NCI-H2107 treated with DMSO at 0.1 percent for 48 hours (cell line): ENCODE measurements at regions not wholly inside any gene's neighbourhood (a gene's known extent, or its start where the extent isn't known, plus 50 kb on each side); places are given as distances from the start of the nearest gene placed in this dataset.

Experiments used
- DNase-seq: peaks from one replicate; lab custom pipeline; 2025; ENCODE audit not compliant: unreplicated experiment; lab: John Stamatoyannopoulos, UW

DNA sequence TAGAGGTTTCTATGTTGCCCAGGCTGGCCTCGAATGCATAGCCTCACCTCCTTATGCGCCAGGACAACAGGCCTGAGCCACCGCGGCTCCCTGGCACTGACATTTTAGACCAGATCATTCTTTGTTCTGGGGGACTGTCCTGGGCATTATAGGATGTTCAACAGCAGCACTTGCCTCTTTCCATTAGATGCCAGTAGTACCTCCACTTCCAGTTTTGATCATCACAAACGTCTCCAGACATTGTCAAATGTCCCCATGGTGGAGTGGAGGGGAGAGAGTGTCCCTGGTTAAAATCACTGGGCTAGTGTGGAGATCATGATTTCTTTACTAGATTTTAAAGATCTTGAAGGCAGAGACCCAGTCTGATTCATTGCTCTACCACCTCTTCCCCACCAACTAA is 125.2 kb upstream of the MKLN1 start:
- DNase-seq = no peak

DNA sequence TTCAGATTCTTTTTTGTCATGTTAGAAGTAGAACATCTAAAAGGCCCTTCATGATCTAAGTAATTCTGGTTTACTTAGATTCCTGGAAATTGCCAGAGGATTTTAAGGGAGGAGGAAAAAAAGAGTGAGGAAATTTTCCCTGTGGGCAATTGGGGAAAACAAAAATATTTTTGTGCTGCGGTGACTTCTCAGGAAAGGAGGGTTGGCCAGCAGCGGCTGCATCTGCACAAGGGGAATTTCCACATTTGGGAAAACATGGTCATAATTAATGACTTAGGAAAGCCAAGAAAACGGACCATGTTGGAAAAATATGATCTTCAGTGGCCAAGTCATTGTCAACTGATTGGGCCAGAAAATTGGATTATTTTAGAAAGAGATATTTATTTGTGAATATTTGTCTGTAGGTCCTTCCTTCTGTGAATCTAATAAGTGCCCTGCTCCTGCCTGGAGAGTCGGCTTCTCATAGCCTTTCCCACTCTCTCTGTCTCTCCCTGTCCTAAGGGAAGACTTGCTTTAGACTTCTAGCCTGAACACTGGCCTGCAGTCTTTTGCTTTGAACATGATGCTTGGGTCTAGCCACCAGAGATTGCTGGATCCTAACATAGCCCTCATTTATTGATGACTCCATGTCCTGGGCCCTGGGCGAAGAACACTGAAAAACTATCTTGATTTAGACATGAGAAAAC is 124.2 kb upstream of the MKLN1 start:
- no peak for DNase-seq

DNA sequence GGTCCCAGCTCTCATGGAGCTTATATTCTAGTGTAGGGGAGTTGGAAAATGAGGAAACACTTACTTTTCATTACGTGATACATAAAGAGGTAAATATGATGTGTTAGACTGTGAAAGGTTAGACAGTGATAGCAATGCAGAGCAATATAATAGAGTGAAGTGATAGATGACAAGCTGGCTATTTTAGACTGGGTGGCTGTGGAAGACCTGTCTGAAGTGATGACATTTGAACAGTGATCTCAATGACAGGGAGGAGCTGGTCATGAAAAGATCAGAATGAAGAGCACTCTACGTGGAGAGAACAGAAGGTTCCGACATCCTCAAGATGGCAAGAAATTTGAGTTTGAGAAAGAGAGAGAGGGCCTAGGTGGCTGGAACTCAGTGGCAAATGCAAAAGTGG is 118.9 kb upstream of the MKLN1 start:
- no peak for DNase-seq

DNA sequence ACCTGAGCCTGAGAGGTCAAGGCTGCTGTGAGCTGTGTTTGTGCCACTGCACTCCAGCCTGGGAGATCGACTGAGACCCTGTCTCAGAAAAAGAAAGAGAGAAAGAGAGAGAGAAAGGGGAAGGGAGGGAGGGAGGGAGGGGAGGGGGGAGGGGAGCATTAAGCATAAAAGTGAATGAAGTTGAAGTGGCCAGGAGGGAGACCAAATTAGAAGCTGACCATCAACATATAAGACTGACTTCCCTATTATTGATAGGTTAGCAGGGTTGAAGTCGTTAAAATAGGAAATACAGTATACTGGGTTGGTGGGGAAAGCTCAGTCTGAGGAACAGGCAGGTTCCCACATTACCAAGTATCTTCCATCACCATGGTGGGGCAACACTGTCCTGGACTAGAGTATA is 117.1 kb upstream of the MKLN1 start:
- no peak for DNase-seq

DNA sequence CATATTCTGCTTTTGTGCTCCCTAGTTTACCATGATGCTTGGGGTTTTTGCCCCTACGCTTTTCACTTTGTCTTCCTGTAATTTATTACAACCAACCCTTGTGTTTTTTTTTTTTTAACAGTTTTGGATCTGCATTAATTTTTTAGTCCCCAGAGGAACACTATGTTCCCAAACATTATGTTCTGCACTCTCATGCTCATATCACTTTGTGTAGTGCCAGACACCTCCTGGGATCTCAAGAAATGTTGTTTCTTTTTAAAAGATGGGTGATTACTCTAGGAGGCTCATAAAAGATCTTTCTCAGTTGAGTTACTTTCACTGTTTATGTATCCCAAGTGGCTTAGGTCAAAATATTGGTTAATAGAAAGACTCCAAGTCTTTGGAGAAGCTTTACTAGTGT is 116.2 kb upstream of the MKLN1 start:
- DNase-seq = no peak

DNA sequence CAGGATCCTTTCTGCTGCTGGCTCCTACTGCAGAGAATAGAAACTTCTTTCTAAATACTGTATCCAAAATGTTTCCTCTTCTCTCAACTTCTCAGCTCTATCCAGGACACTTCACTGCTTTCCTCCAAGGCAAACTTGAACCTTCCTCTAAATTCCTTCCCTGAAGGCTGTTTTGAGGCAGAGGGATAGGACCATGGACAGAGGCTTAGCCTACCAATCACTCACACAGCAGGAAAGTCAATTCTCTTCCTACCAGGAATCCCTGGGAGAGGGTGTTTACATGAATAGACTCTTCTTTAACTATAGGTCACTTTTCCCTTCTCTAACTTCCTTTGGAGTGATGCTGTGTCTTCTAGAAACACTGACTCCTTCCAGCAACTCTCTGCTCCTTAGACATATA is 115.6 kb upstream of the MKLN1 start:
- no peak for DNase-seq

DNA sequence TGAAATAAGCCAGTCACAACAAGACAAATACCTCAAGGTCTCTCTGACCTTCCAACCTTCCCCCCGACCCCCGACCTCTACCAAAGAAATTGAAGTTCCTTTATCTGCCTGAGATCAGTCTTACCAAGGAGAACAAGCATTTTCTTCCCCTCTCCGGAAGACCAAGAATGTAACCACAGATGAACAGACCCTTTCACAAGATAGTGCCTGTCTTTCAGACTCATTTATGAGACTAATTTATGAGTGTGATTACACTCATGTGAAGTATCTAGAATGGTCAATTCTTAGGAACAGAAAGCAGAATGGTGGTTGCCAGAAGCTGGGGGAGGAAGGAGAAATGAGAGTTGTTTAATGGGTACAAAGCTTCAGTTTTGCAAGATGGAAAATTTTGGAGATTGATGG is 108.9 kb upstream of the MKLN1 start:
- no peak for DNase-seq

DNA sequence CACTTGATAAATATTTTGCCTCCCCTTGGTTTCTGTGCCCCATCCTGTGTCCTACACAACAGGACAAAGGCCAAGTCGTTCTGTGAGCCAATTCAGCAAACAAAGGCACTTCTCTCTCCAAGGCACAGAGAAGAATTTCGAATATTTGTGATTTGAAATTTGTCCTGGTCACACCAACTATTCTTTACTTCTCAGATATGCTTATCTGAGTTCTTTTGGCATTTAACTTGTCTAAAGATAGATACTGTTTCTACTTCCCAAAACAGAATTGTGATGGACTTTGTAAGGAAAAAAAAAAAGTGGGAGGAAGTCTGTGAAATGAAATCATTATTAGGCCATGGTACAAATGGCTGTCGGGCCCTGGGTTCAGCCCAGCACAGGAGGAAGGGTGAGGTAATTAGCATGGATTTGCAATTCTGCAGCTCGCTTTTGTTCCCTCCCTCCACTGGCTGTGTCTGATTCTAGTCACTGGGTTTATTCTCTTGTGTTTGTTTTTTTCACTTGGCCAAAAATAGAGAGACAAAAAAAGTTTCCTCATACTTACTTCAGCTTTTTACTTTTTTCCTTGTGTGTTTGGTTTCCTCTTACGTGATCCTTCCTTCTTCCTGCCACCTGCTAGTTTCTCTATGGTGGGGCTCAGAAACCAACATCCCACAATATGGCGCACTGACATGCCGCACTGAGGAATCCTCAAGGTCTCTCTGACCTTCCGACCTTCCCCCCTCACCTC is 108.2 kb upstream of the MKLN1 start:
- DNase-seq = no peak

DNA sequence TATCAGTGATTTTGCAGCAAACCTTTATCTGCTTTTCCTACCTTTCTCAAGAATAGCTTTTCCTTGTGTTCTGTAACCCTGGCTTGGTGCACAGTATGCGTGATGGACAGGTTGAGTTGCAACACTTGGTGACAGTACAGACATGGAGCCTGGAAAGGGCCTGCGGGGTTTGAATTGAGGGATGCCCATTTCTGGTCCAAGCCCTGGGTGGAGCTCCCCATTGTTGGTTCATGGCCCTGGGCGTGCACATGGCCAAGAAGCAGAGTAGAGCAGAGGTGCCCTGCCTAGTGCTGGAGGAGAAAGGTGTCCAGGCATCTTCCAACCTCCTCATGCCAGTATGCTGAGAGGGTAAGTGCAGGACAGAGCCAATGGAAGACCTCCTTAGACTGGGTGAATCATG is 106.6 kb upstream of the MKLN1 start:
- no peak for DNase-seq

DNA sequence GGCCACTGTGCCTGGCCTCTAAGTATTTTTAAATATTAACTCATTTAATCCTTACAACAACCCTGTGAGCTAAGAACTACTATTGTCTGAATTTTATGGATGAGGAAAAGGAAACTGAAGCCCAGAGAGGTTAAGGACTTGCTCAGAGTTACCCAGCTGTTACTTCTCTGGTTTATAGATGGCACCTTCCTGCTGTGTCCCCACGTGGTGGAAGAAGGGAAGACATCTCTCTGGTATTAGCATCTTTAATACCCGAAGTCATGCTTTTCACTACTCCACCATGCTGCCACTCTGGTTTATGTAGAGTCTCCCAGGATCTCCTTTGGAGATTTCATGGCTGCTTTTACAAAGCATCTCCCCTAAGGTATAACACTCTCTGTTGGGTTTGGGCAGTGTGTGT is 105.5 kb upstream of the MKLN1 start:
- DNase-seq = no peak

DNA sequence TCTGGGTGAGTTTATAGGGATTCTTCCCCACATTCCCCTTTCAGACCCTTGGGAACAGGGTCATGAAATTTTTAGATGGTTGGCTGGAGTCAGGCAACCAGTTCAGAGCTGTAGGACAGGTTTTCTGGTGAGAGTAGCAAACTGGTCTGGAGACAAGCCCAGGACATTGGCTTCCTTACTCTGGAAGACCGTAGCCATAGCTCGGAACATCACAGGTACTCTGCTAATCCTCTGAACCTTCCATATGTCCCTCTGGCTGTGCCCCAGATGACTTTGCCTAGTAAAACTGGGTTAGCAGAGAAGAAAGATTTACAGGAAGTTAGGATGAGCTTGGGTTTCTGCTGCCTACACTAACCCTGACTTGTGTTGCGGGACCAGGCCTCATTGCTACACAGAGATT is 104.5 kb upstream of the MKLN1 start:
- DNase-seq = no peak

DNA sequence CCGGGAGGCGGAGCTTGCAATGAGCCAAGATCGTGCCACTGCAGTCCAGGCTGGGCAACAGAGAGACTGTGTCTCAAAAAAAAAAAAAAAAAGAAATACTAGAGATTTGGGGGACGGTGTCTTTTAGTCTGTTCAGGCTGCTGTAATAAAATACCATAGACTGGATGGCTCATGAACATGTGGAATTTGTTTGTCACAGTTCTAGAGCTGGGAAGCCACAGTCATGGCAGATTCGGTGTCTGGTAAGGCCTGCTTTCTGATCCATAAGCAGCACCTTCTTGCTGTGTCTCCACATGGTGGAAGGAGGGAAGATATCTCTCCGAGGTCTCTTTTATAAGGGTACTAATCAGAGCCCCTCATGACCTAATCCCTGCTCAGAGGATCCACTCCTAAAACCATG is 102.7 kb upstream of the MKLN1 start:
- DNase-seq = no peak

DNA sequence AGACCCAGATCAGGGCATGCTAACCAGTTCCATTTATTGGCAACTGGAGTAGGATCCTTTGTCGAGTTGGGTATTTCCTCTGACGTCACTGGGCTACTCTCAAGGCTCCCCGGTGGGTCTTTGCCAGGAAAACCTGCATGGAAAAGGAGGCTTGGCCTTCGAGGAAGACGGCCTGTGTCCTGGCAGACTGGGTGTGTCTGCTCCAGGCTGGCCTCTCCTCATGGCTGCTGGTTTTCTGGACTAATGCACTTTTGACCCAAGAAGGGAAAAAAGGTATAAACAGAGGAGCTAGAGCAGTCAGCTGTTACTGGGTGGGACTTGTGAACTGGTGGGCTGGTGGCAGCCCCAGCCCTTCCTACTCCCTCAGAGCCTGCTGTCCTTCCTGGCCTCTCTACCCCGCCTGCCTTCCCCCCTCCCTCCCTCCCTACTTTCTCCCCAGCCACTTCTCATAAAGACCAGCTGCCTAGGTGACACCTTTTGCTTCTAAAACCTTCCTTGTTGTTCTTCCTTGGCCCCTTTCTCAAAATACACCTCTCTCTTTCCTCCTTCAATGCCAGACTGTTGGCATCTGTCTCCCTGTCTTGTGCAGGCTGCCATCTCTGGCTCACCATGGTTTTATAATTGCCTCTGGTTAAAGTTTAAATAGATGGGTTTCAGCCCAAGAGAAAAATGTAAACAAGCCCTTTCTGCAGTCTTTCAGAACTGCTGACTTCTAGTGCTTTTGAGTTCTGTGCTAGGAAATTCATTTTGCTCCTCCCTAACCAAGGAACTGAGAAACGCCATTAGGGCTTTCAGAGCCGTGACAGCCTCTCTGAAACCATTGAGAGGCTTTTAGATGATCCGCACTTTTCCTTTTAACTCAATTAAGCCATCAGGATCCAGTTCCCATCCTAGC is 101.8 kb upstream of the MKLN1 start:
- peak; percentile 70 for DNase-seq

DNA sequence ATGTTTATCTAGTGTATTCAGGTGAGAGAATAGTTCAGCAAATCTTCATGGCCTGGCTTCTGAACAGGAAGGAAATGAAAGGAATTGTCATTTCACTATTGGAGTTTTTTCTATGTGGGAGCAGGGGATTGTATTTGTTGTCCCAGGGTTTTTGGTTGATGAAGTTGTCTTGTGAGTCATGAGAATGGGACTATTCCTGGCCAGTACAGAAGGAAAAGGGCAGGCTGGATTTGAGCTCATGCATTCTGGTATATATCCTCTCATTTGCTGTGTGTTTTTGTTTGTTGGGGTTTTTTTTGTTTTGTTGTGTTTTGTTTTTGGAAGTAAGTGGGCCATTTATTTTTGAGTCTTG is 101.2 kb upstream of the MKLN1 start:
- DNase-seq = no peak

DNA sequence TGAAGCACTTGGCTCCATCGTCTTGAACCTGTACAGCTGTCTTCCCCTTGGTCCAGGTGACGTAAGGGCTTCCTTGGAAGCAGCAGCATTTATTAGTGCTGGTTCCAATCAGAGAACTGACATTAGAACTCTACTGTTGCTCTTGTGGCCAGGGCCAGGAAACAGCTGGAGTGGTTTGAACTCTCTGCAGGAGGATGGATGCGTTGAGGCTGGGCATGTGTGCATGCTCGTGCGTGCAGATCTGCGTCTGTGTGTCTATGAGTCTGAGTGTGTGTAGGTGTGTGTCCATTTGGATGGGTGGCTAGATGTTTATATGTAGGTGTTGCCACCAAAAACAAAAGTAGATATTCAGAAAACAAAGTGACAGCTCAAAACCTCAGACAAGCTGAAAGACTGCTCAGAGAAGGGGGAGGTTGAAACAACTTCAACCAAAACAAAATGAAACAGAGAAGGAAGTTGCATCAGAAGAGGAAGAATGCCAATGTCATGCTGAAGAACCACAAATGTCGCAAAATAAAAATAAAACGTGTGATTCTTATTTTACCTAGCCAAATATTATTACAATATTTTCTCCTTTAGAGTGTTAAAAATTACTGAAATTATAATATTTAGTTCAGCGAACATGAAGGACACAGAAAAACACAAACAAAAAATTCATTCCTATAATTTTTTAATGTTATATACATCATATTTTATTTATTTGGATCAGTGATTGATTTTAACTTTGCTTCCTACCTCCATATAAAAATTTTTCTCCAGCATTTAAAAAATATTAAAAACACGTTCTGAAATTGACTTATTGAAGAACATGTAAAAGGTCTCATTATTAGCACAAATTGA is 96.1 kb upstream of the MKLN1 start:
- DNase-seq = no peak

DNA sequence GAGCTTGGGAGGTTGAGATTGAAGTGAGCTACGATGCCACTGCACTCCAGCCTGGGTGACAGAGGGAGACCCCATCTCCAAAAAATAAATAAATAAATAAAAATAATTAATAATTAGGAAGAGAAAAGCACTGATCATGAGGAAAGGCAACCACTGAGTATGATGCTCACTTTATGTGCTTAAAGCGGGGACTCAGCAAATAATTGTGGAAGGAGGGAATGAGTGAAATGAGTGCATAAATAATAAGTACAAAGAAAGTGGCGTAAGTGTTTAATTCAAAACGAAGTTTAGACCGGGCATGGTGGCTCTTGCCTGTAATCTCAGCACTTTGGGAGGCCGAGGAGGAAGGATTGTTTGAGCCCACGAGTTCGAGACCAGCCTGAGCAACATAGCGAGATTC is 94.9 kb upstream of the MKLN1 start:
- DNase-seq = no peak

DNA sequence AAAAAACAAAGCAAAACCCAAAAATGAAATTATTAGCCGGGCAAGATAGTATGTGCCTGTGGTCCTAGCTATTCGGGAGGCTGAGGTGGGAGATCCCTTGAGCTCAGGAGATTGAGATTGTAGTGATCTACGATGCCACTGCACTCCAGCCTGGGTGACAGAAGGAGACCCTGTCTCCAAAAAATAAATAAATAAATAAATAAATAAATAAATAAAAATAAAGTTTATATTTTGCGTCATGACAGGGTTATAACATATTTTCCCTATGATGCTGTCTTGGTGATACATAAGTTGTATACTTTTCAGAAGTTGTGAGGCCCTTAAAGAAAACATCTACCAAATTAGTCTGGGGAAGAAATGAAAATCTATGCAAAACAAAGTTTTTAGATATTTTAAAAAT is 94.5 kb upstream of the MKLN1 start:
- no peak for DNase-seq

DNA sequence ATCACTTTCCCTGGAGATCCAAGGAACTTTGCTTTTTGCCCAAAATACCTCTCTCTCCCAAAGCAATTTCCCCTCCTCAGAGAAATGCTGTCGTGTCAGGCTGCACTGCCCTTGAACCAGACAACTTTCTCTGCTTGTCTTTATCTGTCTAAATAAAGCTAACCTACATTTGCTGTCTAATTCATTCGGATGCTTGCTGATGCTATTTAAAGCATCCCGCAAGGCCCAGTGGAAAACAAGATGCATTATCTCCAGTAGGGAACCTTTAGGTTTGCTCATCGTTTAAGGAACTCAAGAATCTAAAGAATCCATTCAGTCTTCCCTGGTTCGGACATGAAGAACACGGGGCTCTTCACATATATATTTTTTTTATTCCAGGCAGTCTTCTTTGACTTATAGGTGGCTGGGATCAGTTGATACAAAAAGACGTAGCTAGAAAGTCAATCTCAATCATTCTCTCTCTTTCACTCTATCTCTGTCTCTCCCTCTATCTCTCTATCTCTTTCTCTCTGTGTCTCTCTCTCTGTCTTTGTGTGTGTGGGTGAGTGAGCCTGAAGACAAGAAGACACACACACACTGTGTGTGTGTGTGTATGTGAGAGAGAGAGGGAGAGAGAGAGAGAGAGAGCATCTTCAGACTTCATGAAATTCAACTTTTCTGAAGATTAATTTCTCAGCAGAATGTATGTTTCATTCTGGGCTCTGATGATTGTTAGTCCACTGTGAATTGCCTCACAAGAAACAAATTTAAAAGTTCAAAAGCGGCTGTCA is 92.8 kb upstream of the MKLN1 start:
- DNase-seq = no peak

DNA sequence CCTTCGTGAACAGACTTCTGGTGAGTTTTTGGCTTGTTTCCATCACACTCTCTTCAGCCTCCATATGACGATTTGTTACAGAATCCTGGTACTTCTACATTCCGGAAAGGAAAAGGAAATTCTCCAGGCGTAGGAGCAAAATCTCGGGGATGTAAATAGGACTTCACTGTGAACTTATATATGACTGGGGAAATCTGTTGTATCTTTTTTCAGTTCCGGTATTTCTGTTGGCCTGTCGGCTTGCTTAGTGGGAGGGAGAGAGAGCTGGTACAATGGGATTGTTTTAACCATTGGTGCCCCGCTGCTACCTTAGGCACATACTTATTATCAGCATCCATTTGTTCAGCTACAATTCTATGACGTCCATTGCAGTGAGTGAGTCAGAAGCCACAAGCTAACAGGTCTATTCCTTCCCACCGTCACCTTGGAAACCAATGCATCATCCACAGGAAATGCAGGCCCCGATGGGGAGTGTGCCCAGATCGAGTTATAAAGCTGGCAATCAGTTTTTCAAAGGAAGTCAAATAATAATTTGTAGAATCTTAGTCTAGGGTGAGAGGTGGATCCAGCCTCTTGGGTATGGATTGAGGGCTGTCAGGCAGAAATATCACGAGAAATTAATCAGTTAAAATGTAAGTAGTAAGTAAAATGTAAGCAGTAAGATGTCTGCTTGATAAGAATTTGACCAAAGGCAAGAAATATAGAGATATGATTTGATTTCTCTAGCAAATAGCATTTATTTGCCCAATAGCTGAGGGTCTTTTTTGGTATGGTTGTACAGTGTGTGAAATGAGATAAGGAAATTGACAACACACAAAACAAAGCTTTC is 92.0 kb upstream of the MKLN1 start:
- no peak for DNase-seq

DNA sequence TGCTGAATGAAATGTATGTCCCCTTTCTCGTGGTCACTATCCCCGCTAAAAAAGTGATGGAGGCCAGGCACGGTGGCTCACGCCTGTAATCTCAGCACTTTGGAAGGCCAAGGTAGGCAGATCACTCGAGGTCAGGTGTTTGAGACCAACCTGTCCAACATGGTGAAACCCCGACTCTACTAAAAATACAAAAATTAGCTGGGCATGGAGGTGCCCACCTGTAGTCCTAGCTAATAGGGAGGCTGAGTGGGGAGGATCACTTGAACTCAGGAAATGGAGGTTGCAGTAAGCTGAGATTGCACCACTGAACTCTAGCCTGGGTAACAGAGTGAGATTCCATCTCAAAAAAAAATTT is 91.4 kb upstream of the MKLN1 start:
- no peak for DNase-seq
